RWPE1 (cell line): ENCODE measurements at regions not wholly inside any gene's neighbourhood (a gene's known extent, or its start where the extent isn't known, plus 50 kb on each side); places are given as distances from the start of the nearest gene placed in this dataset.

ENCODE experiments used
- CTCF ChIA-PET: fragments of 350-600 bp; sonication (Branson Sonifier 250); formaldehyde crosslinking; extraction: SDS; loops from one replicate; lab custom pipeline; 2021; lab: Yijun Ruan, JAX
- POLR2A ChIA-PET: fragments of 400-600 bp; formaldehyde crosslinking; extraction: SDS; loops from one replicate; lab custom pipeline; 2020; ENCODE audit warnings: antibody characterized with exemption; ENCODE audit not compliant: low non-redundant PET; lab: Yijun Ruan, JAX
- DNase-seq: peaks from one replicate; pipeline ENCODE4 v3.0.0; 2012; ENCODE audit warnings: low spot score
- H3K27ac ChIP-seq: fragments of 450-650 bp; 2 replicates; pipeline ENCODE4 v1.5.1; 2017
- CTCF ChIP-seq: fragments of 450-650 bp; conservative IDR thresholded peaks from 2 replicates; pipeline ENCODE4 v1.5.1; 2017; ENCODE audit warnings: low read depth, mild to moderate bottlenecking

GRCh38 chr4:177713454-177713853 lies 271.2 kb upstream of the AGA start:
- H3K27ac ChIP-seq, result no peak overlapping the region
- no peak for TF ChIP-seq CTCF
- POLR2A ChIA-PET, result no interaction called here
- no peak for DNase-seq
- CTCF ChIA-PET, result no interaction called here

- no peak for TF ChIP-seq CTCF
- no peak overlapping the region for H3K27ac ChIP-seq
- ChIA-PET POLR2A (no interaction called here), CTCF (no interaction called here)
- DNase-seq, result no peak
Measured at GRCh38 chr4:177717407-177717806, 275.2 kb upstream of the AGA start.

DNA sequence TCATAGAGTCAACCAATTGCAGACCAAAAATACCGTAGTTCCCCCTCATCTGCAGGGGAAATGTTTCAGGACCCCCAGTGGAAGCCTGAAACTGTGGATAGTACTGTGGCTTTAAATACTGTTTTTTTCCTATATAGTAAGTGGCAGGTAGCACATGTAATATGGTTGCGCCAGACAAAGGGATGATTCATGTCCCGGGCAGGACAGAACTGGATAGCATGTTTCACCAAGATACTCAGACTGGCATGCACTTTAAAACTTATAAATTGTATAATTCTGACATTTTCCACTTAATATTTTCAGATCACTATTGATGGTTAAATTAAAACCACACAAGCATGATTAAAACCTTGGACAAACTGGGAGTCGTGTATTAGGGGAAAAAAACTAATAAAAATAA lies 276.3 kb upstream of the AGA start:
- peak; percentile 63 for DNase-seq
- TF ChIP-seq CTCF, result no peak
- ChIA-PET CTCF (no interaction called here), POLR2A (no interaction called here)
- H3K27ac ChIP-seq, result peak overlapping the region; percentile 90

DNA sequence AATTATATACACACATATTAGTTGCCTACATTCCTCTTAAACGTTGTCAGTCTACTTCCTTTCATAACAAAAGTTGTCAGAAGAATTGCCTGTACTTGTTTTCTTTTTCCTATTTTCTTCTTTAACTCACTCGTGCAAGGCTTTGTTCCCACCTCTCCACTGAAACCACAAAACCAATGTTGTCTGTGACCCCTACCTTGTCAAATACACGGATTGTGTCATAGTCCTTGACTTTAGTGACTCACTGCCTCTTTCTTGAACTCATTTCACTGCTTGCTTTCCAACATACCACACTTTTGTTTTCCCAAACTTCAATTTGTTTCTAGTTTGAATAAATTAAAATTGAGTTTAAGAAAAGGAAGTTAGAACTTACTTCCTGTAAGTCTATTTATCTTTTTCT lies 283.9 kb upstream of the AGA start:
- CTCF ChIA-PET, result interaction anchor here (0.7 kb wide), 1 partner anchor 718 kb away, joined by 6 read pairs; no protein-coding TSS in a partner anchor
- no peak for DNase-seq
- POLR2A ChIA-PET, result no interaction called here
- no peak overlapping the region for H3K27ac ChIP-seq
- no peak for TF ChIP-seq CTCF

DNA sequence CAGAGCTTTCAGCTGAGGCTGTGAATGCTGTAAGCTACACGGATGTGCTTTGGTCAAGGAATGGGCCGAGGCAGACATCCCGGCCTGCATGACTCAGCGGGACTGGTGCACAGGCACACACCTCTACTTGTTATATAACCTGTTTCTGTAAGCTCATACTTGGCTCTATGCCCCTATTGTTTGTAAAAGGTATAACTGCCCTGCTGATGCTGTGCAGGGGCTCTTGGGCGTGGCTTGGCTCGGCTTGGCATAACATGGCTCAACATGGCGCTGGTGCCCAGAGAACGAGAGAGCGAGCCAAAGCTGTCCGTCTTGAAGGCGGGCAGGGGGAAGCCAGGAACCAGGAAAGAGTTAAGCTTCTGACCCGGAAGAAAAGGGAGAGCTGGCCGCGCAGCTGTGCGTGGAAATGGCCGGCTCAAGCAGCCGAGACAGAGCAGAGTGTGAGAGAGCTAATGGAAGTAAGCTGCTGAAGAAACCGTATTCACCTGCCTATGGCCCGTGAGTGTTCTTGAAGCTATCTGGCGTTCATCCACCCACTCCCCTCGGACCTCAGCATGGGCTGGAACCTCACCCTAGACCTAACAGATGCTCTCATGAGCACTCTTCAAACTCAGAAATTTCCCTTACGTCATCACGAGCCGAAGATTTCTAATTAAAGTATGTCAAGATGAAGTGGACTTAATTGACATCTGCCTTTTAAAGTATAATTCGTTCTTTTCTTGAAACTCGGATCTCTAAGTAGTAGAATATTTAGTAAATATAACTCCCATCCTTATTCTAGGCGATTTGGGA lies 286.3 kb upstream of the AGA start:
- CTCF ChIA-PET, result interaction anchor here (0.6 kb wide), 1 partner anchor 27 kb away, joined by 4 read pairs; no protein-coding TSS in a partner anchor

DNA sequence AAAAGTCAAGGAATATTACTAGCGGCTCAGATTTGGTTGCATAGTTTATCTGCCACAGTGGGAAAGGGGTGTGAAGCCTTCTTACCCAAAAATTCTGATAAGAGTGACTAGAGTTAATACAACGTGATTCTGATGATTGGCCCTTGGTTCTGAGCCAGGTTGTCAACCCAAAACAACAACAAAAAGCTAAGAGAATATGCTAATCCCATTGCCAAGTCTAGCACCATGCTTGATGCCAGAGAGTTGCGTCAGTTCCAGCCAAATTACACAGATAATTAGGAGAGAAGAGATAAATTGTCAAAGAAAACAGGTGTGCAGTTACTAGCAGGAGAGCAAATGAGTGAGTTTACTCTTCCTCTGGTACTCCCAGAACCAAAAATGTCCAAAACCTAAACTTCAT lies 287.4 kb upstream of the AGA start:
- CTCF ChIA-PET, result interaction anchor here (0.6 kb wide), 1 partner anchor 256 kb away, joined by 3 read pairs; no protein-coding TSS in a partner anchor

More for the DNA sequence above, 286.3 kb upstream of the AGA start:
- H3K27ac ChIP-seq, result peak overlapping the region; percentile 74
- no peak for TF ChIP-seq CTCF
- DNase-seq, result peak; percentile 39
- POLR2A ChIA-PET, result no interaction called here

More for the DNA sequence above, 287.4 kb upstream of the AGA start:
- TF ChIP-seq CTCF, result no peak
- no peak overlapping the region for H3K27ac ChIP-seq
- POLR2A ChIA-PET, result no interaction called here
- no peak for DNase-seq
